GM12878 (cell line): ENCODE measurements at regions not wholly inside any gene's neighbourhood (a gene's known extent, or its start where the extent isn't known, plus 50 kb on each side); places are given as distances from the start of the nearest gene placed in this dataset.

Experiments
- ATAC-seq: fragments of 200-7000 bp; cut with Tn5 transposase; 3 replicates; pipeline ENCODE4 v1.9.1; 2020; ENCODE audit warnings: mild to moderate bottlenecking, moderate library complexity
- BruUV-seq: library from RNA; stranded (reverse); fragments of 400-500 nt; replicated peaks from 2 replicates; lab custom pipeline; 2021; lab: Mats Ljungman, UMichigan
- CTCF ChIA-PET: fragments of 300-600 bp; sonication (Branson Sonifier 250); formaldehyde crosslinking; extraction: SDS; loops from one replicate; lab custom pipeline; 2021; ENCODE audit warnings: inconsistent platforms; lab: Yijun Ruan, JAX
- POLR2A ChIA-PET: fragments of 350-600 bp; formaldehyde crosslinking; extraction: SDS; loops from one replicate; lab custom pipeline; 2021; ENCODE audit warnings: inconsistent platforms; lab: Charles Lee
- RAD21 ChIA-PET: fragments of 300-600 bp; sonication (Branson Sonifier 250); formaldehyde crosslinking; loops from one replicate; lab custom pipeline; 2023; ENCODE audit warnings: antibody characterized with exemption; ENCODE audit not compliant: unreplicated experiment; lab: Charles Lee
- SMC1A ChIA-PET: fragments of 300-600 bp; sonication (Branson Sonifier 250); formaldehyde crosslinking; loops from one replicate; lab custom pipeline; 2023; ENCODE audit not compliant: unreplicated experiment, uncharacterized antibody; lab: Charles Lee
- DNase-seq: peaks from one replicate; pipeline ENCODE4 v3.0.0-alpha.2; 2011; ENCODE audit warnings: low read depth, low spot score
- FAIRE-seq: peaks from 3 replicates; lab custom pipeline; 2011; peaks lifted over from hg19 to GRCh38; lab: Jason Lieb, UNC
- H2AFZ ChIP-seq: 2 replicates; pipeline ENCODE4 v1.6.0; 2011; ENCODE audit warnings: low read depth, low read length, control low read depth; ENCODE audit not compliant: control insufficient read depth
- H3K27ac ChIP-seq: 2 replicates; pipeline ENCODE4 v1.5.1; 2011; ENCODE audit warnings: control low read depth; ENCODE audit not compliant: control insufficient read depth, insufficient read depth
- H3K27me3 ChIP-seq, 2 experiments: replicated peaks in 1 of 2; 2 replicates each; pipeline versions ENCODE4 v1.6.0 to v1.6.1; 2011; ENCODE audit warnings: low read length in 1 of 2; ENCODE audit not compliant: control insufficient read depth in 2 of 2, insufficient read depth in 2 of 2
- H3K36me3 ChIP-seq, 2 experiments: 2 replicates each; pipeline ENCODE4 v1.5.1; 2011; ENCODE audit warnings: low read length in 1 of 2; ENCODE audit not compliant: control insufficient read depth in 2 of 2, insufficient read depth in 2 of 2
- H3K4me1 ChIP-seq: 2 replicates; pipeline ENCODE4 v1.6.1; 2011; ENCODE audit warnings: mild to moderate bottlenecking, low read length, moderate library complexity, mixed read lengths; ENCODE audit not compliant: control insufficient read depth, insufficient read depth
- H3K4me2 ChIP-seq: 2 replicates; pipeline ENCODE4 v1.6.0; 2011; ENCODE audit warnings: control low read depth; ENCODE audit not compliant: control insufficient read depth, insufficient read depth
- H3K4me3 ChIP-seq: fragments of 200-600 bp; sonication (generic); 2 replicates; pipeline ENCODE4 v1.5.1; 2016
- H3K79me2 ChIP-seq: 2 replicates; pipeline ENCODE4 v1.6.0; 2011; ENCODE audit warnings: low read length; ENCODE audit not compliant: control insufficient read depth, insufficient read depth
- H3K9ac ChIP-seq: 2 replicates; pipeline ENCODE4 v1.8.0; 2011; ENCODE audit warnings: low read length, control low read depth, mixed read lengths; ENCODE audit not compliant: control insufficient read depth, insufficient read depth
- H3K9me3 ChIP-seq: replicated peaks from 3 replicates; pipeline ENCODE4 v1.5.1; 2011; ENCODE audit warnings: mild to moderate bottlenecking, low read length; ENCODE audit not compliant: control insufficient read depth, insufficient read depth
- H4K20me1 ChIP-seq: 2 replicates; pipeline ENCODE4 v1.6.0; 2011; ENCODE audit not compliant: control insufficient read depth, insufficient read depth
- CBFB ChIP-seq: IDR thresholded peaks from 2 replicates; pipeline ENCODE4 v1.6.1; 2016; ENCODE audit warnings: antibody characterized with exemption, low read depth
- EED ChIP-seq: sonication (generic); IDR thresholded peaks from 2 replicates; pipeline ENCODE4 v1.6.1; 2016; ENCODE audit warnings: antibody characterized with exemption, low read depth
- EZH2 ChIP-seq: IDR thresholded peaks from 2 replicates; pipeline ENCODE4 v1.6.1; 2012; ENCODE audit warnings: low read depth, mild to moderate bottlenecking, control low read depth, inconsistent platforms, low read length, borderline replicate concordance; ENCODE audit not compliant: control insufficient read depth
- FOS ChIP-seq: IDR thresholded peaks from 3 replicates; pipeline ENCODE4 v1.6.1; 2011; ENCODE audit warnings: borderline replicate concordance; ENCODE audit not compliant: insufficient read length; ENCODE audit errors: extremely low read depth
- IKZF1 ChIP-seq: fragments of 450-650 bp; conservative IDR thresholded peaks from 2 replicates; pipeline ENCODE4 v1.6.1; 2017; ENCODE audit warnings: antibody characterized with exemption, mild to moderate bottlenecking
- IRF4 ChIP-seq: IDR thresholded peaks from 2 replicates; pipeline ENCODE4 v1.6.1; 2011; ENCODE audit warnings: low read depth, low read length
- MAX ChIP-seq: IDR thresholded peaks from 2 replicates; pipeline ENCODE4 v1.6.1; 2012; ENCODE audit warnings: low read depth, low read length, improper control_type of control experiment
- MXI1 ChIP-seq: fragments of 150-350 bp; IDR thresholded peaks from 2 replicates; pipeline ENCODE4 v1.6.1; 2011; ENCODE audit warnings: low read depth, mild to moderate bottlenecking, inconsistent platforms, low read length, improper control_type of control experiment
- NFIC ChIP-seq: IDR thresholded peaks from 2 replicates; pipeline ENCODE4 v1.6.1; 2012; ENCODE audit warnings: low read depth, mild to moderate bottlenecking, inconsistent platforms, low read length, moderate library complexity
- RCOR1 ChIP-seq: conservative IDR thresholded peaks from 2 replicates; pipeline ENCODE4 v1.6.1; 2012; ENCODE audit warnings: low read depth, low read length, improper control_type of control experiment
- YY1 ChIP-seq: IDR thresholded peaks from 2 replicates; pipeline ENCODE4 v1.6.1; 2011; ENCODE audit warnings: low read depth, mild to moderate bottlenecking, low read length
- ZNF384 ChIP-seq: IDR thresholded peaks from 2 replicates; pipeline ENCODE4 v1.6.1; 2012; ENCODE audit warnings: low read depth, mild to moderate bottlenecking, low read length, improper control_type of control experiment, borderline replicate concordance
- WGBS: methylation state at CpG from one replicate; pipeline ENCODE4 v1.1.6; 2016; ENCODE audit warnings: low lambda C conversion rate; ENCODE audit not compliant: insufficient replicate concordance, insufficient coverage; ENCODE audit errors: missing lambda C conversion rate; 5-methylcytosine and 5-hydroxymethylcytosine counted together
- in situ Hi-C: fragments of 300-500 bp; cut with MboI; formaldehyde crosslinking; loops from 9 replicates; pipeline ENCODE4 v1.14.3; 2018; ENCODE audit warnings: mixed read lengths
- intact Hi-C: fragments of 100-400 bp; cut with micrococcal nuclease; formaldehyde crosslinking; loops from one replicate; pipeline ENCODE4 v1.14.2; 2022; ENCODE audit not compliant: unreplicated experiment
- TF ChIP-seq, protein P1 (sequence below): fragments of 450-650 bp; IDR thresholded peaks from 2 replicates; pipeline ENCODE4 v1.6.1; 2016; ENCODE audit warnings: mild to moderate bottlenecking, moderate library complexity, borderline replicate concordance
- TF ChIP-seq, protein P2 (sequence below): fragments of 450-650 bp; formaldehyde crosslinking; IDR thresholded peaks from 2 replicates; pipeline ENCODE4 v1.4.0; 2020; ENCODE audit warnings: mild to moderate bottlenecking, moderate library complexity

DNA sequence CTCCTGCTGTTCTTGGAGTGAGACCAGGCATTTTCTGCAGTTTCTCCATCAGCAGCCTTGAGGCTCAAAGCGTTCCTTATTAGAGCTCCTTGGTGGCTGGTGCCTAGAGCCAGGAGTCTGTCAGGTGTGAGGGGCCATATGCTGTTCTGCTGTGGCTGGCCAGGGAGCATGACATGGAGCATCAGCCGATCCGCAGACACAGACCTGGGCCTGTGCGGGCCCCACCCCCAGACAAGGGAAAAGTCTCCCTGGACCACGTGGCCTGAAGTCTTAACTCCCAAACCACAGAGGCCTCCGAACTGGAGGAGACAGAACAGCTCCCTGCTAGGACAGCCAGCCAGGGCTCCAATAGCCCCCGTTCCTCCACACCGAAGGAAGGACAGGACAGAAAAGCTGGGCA is 162.7 kb upstream of the CIBAR2 start:
- H2AFZ ChIP-seq = no peak overlapping the region
- H3K27me3 ChIP-seq = peaks cover 0 to 3% of the 10 kb centered on the region in 2 experiments; a peak in 1 of 4 replicates
- in situ Hi-C loops = no loop called here
- ChIA-PET SMC1A (interaction anchor here (1.0 kb wide), 1 partner anchor 23 kb away, joined by 5 read pairs; no protein-coding TSS in a partner anchor), CTCF (interaction anchor here (0.7 to 3.4 kb wide), 16 partner anchors 11 to 162 kb away, joined by 3 to 16 read pairs (median 3); partner anchors contain the start of gene CIBAR2), RAD21 (interaction anchor here (1.2 kb wide), 1 partner anchor 11 kb away, joined by 3 read pairs; no protein-coding TSS in a partner anchor), POLR2A (no interaction called here)
- WGBS = 32% methylated on average over 8 of the region's 8 CpGs
- no peaks in the 10 kb centered on the region for H3K9me3 ChIP-seq
- no peak overlapping the region for H3K4me2 ChIP-seq
- no peaks in the 10 kb centered on the region for H4K20me1 ChIP-seq
- no peak for DNase-seq
- H3K9ac ChIP-seq = no peak overlapping the region
- BruUV-seq = no TSS peak
- no peak overlapping the region for H3K27ac ChIP-seq
- FAIRE-seq = no peak
- ATAC-seq = no peak
- H3K36me3 ChIP-seq = no peaks in the 10 kb centered on the region
- intact Hi-C loops = loop anchor here (10.0 kb wide), 1 partner anchor 160 kb away; the partner anchor contains the start of gene CIBAR2
- H3K4me3 ChIP-seq = no peak overlapping the region
- H3K4me1 ChIP-seq = no peaks in the 10 kb centered on the region
- H3K79me2 ChIP-seq = no peaks in the 10 kb centered on the region
- TF ChIP-seq MXI1 = no peak
- no peak for TF ChIP-seq MAX
- TF ChIP-seq NFIC = no peak
- no peak for TF ChIP-seq IKZF1
- TF ChIP-seq EED = no peak
- TF ChIP-seq, protein P1, sequence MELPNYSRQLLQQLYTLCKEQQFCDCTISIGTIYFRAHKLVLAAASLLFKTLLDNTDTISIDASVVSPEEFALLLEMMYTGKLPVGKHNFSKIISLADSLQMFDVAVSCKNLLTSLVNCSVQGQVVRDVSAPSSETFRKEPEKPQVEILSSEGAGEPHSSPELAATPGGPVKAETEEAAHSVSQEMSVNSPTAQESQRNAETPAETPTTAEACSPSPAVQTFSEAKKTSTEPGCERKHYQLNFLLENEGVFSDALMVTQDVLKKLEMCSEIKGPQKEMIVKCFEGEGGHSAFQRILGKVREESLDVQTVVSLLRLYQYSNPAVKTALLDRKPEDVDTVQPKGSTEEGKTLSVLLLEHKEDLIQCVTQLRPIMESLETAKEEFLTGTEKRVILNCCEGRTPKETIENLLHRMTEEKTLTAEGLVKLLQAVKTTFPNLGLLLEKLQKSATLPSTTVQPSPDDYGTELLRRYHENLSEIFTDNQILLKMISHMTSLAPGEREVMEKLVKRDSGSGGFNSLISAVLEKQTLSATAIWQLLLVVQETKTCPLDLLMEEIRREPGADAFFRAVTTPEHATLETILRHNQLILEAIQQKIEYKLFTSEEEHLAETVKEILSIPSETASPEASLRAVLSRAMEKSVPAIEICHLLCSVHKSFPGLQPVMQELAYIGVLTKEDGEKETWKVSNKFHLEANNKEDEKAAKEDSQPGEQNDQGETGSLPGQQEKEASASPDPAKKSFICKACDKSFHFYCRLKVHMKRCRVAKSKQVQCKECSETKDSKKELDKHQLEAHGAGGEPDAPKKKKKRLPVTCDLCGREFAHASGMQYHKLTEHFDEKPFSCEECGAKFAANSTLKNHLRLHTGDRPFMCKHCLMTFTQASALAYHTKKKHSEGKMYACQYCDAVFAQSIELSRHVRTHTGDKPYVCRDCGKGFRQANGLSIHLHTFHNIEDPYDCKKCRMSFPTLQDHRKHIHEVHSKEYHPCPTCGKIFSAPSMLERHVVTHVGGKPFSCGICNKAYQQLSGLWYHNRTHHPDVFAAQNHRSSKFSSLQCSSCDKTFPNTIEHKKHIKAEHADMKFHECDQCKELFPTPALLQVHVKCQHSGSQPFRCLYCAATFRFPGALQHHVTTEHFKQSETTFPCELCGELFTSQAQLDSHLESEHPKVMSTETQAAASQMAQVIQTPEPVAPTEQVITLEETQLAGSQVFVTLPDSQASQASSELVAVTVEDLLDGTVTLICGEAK = no peak
- no peak for TF ChIP-seq EZH2
- no peak for TF ChIP-seq RCOR1
- TF ChIP-seq, protein P2, sequence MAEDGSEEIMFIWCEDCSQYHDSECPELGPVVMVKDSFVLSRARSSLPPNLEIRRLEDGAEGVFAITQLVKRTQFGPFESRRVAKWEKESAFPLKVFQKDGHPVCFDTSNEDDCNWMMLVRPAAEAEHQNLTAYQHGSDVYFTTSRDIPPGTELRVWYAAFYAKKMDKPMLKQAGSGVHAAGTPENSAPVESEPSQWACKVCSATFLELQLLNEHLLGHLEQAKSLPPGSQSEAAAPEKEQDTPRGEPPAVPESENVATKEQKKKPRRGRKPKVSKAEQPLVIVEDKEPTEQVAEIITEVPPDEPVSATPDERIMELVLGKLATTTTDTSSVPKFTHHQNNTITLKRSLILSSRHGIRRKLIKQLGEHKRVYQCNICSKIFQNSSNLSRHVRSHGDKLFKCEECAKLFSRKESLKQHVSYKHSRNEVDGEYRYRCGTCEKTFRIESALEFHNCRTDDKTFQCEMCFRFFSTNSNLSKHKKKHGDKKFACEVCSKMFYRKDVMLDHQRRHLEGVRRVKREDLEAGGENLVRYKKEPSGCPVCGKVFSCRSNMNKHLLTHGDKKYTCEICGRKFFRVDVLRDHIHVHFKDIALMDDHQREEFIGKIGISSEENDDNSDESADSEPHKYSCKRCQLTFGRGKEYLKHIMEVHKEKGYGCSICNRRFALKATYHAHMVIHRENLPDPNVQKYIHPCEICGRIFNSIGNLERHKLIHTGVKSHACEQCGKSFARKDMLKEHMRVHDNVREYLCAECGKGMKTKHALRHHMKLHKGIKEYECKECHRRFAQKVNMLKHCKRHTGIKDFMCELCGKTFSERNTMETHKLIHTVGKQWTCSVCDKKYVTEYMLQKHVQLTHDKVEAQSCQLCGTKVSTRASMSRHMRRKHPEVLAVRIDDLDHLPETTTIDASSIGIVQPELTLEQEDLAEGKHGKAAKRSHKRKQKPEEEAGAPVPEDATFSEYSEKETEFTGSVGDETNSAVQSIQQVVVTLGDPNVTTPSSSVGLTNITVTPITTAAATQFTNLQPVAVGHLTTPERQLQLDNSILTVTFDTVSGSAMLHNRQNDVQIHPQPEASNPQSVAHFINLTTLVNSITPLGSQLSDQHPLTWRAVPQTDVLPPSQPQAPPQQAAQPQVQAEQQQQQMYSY (CRISPR knock-in tag) = no peak
- no peak for TF ChIP-seq IRF4
- TF ChIP-seq ZNF384 = no peak
- TF ChIP-seq YY1 = no peak
- TF ChIP-seq FOS = no peak
- no peak for TF ChIP-seq CBFB
